GM21717 (cell line): ENCODE measurements at regions not wholly inside any gene's neighbourhood (a gene's known extent, or its start where the extent isn't known, plus 50 kb on each side); places are given as distances from the start of the nearest gene placed in this dataset.

Experiments
- ATAC-seq: cut with Tn5 transposase; IDR thresholded peaks from one replicate; pipeline ENCODE4 v1.9.1; 2021; ENCODE audit warnings: mild to moderate bottlenecking, moderate library complexity; ENCODE audit not compliant: unreplicated experiment

DNA sequence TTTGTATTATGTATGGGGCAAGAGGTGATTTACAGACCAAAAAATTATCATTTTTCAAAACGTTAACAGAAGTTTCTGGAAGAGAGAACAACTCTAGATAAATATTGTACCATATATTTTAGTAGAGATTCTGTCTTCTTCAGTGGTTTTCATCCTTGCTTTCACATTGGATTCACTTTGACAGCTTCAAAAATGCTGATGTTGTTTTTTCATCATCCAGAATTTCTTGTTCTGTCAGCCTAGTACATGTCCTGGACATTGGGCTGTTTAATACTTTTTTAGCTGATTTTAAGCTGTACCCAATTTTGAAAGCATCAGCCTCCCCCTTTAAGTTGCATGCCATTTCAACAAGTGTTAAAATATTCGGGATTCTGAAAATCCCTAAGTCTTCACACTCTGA is 711.3 kb upstream of the LRATD1 start:
- no peak for ATAC-seq

DNA sequence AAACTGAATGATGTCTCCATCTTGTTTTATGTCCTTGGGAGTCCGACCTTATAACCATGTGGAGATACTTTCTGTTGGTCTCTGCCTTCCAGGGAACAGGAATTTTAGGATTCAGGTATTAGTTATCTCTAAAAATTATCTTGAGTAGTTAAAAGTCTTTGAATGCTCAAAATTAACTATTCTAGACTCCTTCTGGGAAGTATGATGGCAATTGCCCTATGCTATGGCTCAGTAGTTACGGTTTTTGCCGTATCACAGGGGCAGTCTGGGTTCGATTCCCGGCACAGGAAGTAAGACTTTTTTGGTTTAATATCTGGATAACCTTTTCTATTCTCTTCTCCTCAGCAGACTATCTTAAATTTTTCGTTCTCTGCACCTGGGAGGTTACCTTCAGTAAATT is 708.7 kb upstream of the LRATD1 start:
- ATAC-seq = no peak

DNA sequence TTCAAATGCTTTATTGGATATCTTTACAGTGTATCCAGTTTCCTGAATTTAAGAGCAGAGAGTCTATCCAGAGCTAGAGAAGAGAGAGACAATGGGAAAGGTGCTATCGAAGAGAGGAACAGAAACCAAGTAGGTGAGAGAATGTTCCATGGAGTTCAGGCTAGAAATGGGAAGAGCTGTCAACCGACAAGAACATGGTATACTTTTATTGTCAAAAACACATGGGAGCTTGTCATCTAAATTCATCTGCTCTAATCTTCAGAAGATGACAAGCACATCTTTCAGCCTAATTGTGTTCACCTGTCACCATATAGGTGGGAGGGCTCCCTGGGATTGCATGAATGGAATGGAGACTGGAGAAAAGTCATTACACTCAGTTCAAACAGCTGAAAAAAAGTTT is 690.4 kb upstream of the LRATD1 start:
- ATAC-seq = no peak

DNA sequence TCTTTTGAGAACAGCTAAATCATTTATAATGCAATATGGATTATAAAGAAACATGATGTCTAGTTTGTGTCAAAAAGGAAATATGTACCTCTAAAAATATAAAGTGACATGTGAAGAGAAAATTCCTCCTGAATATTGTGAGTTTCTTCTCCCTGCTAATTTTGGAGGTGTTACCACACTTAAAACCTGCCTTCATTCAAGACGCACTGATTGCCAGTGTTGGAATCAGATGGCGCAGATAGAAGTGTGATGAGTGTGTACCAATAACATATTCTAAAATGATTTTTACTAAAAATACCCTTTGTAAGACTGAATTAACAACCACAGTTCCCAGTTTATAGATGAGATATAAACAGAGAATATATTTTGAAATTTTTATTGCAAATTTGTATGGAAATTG is 681.8 kb upstream of the LRATD1 start:
- ATAC-seq = no peak

DNA sequence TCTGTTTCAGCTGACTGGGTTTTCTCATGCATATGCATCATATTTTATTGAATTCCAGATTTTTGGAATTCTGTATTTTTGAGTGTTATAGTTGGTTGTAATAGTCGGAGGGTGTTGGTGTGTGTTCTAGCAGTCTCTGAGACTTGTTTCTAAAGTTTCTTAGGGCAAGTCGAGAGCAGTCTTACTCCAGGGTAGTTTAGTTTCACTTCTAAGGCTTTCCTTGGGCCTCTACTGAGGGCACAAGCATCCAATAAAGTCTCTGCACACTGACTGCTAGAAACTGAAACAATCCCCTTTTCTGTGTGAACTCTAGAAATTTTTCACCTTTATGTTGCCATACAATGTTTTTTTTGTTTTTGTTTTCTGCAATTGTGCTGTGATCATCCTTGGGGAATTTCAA is 663.7 kb upstream of the LRATD1 start:
- ATAC-seq = no peak

DNA sequence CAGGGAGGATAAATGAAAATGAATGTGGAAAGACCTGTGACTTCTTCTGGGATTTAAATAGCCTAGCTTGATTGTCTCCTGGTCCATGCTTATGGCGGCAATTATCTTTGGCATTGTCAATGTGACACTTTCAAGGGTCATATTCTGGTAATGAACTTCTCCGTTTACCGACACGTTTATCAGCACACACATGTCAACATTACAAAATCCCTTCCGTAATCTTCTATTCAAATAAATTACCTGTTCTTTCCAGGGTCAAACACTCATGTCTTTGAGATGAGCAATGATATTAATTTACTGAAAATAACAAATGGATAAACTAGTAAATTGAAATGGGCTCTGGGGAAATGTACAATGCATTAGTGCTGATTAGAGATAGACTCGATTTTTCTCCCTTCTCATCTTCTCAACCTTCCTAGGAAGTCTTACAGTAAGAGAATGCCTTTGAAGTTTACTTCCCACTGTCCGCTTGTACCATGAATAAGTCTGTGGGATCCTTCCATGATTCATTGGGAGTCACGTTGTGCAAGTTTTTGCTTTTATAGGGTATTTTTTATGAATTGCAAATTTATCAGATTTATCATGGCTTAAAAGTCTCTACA is 646.3 kb upstream of the LRATD1 start:
- no peak for ATAC-seq

DNA sequence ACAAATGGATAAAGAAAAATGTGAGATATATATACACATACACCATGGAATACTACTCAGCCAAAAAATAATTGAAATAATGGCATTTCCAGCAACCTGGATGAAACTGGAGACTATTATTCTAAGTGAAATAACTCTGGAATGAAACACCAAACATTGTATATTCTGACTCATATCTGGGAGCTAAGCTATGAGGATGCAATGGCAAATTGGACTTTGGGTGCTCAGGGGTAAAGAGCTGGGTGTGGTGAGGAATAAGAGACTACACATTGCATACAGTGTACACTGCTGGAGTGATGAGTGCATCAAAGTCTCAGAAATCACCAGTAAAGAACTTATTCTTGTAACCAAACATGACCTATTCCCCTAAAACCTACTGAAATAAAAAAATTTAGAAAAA is 636.0 kb upstream of the LRATD1 start:
- ATAC-seq = no peak

DNA sequence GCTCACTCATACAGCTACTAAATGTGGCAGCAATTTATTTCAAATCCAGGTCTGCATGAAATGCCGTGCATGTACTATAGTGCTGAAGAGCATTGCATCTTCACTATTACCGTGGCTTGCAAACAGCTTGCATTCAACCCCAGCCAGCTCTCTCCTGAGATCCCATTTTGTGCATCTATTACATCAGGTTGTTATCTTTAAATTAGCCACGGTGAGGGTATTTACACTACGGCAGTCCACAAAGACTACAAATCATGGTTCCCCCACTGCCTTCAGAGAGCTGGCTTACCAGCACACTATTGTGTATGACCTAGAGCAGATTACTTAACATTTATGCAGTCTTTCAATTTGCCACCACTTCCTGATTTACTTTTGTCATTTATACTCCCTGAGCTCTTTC is 621.3 kb upstream of the LRATD1 start:
- no peak for ATAC-seq

DNA sequence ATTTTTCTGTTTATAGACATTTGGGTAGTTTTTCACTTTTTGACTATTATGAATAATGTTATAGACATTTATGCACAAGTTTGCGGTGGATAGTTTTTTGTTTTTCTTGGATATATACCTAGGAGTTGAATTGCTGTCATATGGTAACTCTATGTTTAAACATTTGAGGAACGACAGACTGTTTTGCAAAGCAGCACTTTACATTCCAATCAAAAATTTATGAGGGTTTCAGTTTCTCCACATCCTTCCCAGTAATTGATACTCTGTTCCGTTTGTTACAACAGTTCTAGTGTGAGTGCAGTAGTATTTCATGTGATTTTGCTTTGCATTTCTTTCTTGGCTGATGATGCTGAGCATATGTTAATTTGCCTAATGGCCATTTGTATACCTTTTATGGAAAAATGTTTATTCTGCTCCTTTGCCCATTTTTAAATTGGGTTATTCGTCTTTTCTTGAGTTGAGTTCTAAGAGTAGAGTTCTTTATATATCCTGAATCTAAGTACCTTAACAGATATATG is 617.3 kb upstream of the LRATD1 start:
- ATAC-seq = no peak

DNA sequence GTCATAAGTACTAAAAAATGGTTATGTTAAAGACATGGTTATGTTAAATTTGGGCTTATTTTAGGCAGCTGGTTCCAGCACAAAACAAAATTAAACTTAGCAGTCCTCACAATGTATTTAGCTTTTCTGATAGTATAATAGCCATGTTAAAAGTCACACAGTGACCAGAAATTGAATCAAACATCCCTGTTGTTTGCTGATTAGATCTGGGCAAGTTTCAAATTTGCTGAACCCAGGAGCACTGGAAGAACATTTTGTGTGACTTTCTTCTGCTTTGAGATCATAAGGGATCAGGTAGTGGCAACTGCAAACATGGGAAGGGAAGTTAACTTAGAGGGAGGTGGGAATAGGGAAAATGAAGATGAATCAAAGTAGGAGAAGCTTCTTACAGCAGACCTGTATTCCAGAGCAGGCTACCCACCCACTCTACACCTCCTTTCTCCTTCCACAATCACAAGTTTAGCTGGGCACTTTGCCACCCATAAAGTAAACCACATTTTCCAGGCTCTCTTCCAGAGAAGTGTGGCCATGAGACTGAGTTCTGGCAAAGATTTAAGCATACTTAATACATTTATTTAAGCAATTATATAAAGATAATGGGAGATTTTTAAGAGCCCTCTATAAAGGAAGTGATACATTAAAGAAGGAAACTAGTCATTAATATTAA is 616.1 kb upstream of the LRATD1 start:
- no peak for ATAC-seq

DNA sequence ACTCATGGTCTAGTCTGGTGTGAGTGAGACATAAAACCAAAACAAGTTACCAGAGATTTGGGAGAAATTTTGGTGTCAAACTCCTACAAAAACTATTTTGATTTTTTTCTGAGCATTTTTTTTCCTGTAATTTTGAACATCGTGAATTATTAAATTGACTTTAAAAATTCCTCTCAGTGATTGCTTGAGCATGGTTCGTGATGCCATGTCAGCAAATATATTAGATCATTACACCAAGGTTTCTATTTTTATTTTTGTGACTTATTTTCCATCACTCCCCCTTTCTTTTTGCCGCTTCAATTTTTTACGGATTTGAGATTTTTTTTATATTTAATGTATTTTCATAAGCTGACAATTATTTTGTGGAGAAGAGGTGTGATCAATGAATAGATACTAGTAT is 613.9 kb upstream of the LRATD1 start:
- no peak for ATAC-seq

DNA sequence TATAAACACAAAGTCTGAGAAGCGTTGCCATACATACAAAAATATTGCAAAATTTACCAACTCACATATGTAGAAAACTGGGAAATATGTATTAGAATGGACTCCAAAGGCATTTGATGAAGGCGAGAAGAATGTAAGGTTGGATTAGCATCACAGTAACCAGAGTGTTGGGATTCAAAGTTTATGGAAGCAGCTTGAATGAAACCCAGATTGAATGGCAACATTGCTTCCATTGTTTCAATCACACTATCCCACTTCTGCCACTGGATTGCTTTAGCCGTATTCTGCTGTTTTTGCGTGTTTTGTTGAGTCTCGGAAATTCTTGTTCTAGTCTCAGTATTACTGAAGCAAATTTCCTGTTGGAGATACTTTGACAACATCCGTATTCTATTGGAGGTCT is 609.0 kb upstream of the LRATD1 start:
- no peak for ATAC-seq

DNA sequence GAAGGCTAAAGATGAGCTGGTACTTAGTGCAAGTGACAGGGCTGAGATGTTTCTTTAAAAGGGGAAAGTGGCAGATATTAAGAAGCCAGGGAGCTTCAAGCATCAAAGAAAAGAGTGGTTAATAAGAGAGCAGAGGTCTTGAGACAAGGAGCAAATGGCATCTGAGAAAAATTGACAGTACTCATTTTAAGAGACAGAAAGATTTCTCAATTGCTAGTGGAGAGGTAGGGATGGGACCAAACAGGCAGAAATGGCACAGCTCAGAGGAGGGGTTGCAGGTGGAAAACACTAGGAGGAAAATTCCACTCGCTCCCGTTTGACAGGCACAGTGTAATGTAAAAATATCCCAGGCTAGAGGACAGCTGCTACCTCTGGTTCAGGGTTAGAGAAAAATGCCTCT is 593.4 kb upstream of the LRATD1 start:
- no peak for ATAC-seq

DNA sequence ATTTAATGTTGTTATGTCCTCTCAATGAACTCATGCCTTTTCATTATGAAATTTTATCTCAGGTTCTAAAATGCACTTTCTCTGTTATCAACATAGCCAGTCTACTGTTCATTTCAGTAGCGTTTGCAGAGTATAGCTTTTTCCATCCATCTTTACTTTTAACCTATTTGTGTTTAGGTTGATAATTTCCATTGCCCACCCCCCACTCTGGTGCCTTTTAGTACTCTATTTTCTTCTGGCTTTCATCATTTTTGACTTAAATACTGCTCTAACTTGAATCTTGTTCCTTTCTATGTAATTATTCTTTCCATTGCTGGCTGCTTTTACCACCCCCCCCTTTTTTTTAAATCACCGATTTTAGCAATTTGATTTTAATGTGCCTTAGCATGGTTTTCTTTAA is 585.0 kb upstream of the LRATD1 start:
- no peak for ATAC-seq

DNA sequence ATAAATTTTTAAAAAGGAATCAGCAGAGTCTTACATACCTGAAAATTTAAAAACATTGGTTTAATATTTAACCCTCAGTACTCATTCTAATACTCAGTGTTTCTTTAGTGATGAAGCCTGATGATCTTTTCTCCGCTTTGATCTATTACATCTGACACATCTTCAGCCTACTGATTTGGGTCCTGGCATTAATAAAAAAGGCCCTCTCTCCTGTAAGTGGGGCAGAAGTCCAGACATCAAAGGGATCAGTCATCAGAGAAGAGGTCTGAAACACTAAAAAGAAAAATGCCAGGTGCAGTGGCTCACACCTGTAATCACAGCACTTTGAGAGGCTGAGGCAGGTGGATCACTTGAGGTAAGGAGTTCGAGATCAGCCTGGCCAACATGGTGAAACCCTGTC is 581.1 kb upstream of the LRATD1 start:
- ATAC-seq = no peak

DNA sequence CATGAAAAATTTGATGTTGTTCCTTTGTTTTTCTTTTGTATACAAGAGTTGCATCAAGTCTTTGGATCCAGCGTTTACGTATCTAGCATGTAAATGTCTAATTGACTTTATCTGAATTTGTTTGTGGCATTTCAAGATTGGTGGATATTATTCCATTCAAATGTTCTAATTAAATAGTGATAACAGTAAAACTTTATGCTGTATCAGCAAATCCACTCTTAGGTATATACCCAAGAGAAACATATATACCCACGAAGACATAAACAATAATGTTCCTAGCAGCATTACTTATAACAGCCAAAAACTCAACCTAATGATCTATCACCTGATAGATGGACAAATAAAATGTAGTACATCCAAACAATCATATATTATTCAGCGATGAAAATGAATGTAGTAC is 579.4 kb upstream of the LRATD1 start:
- ATAC-seq = no peak

DNA sequence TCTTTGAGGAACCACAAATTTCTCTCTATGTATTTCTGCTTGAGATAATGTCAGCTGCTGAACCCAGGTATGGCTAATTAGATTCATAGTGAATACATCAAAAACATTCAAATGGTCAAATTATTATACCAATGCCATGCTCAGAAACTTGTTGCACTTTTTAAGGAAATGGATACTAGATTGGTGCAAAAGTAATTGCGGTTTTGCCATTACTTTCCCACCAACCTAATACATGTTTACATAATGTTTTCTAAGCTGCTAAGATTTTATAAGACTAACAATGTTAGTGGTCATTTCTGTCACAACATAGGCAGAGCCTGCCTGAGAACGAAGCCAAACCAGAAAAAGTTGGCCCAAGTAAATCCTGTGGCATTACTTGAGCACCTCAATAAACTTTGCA is 568.2 kb upstream of the LRATD1 start:
- ATAC-seq = no peak

DNA sequence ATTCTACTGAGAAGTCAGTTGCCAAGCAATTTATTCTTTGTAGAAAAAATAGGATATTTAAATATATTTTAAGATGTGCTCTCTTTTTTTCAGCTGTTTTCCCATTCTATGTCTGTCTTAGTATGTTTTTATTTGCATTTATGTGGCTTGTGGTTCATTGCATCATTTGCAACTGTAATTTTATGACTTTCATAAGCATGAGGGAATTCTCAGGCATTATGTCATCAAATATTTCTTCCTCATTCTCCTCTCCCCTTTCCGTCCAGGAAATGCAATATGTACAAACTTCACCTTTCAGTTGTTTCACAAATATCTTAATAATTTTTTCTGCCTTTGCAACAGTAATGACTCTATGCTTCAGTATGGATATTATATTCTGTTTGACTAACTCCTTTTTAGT is 560.2 kb upstream of the LRATD1 start:
- ATAC-seq = no peak

DNA sequence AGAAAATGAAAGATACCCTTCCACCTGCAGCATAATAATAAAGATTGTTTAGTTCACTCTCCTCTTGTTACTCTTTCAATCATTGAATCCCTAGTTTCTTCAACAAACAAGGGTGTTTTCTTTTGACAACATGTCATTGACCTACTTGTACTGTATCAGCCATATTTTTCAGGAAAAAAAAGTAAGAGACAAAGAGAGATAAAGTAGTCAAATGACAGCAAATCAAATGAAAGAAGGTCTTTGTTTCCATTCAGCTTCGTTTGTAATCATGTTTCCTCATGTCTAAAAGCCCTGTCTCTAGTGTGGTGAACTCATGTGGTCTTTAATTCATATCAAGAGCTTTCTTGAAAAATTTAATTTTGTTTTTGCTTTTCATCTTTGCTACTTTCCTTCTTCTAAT is 557.8 kb upstream of the LRATD1 start:
- ATAC-seq = no peak

DNA sequence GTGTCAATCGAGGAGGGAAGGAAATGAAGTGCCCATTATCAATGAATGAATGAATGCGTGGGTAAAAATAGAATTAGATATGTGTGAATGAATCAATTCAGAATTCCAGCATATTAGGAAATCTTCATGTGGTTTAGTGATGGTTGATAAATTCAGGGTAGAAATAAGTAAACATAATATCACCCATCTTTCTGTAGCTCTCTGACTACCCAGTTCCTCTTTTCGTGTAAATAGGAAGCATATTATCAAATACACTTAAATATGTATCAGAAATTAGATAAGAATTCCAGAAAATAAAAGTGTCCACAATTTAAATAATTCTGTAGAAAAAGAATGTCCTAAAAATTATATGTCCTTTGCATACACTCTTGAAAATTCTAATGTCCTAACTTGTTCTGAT is 552.9 kb upstream of the LRATD1 start:
- no peak for ATAC-seq

DNA sequence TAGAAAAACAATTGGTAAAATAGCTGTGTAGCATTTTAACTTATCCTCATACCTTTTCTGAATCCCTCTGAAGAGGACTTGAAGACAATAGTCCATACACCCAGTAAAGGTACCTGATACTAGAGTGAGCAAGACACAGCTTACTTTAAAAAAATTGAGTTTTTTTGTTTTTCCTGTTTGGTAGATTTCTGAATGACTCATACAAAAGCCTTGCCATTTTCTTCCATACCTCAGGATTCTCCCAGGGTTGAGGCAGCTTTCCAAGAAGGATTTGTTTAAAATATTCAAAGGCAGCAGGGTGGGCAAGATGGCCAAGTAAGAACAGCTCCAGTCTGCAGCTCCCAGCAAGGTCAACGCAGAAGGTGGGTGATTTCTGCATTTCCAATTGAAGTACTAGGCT is 551.0 kb upstream of the LRATD1 start:
- ATAC-seq = no peak

DNA sequence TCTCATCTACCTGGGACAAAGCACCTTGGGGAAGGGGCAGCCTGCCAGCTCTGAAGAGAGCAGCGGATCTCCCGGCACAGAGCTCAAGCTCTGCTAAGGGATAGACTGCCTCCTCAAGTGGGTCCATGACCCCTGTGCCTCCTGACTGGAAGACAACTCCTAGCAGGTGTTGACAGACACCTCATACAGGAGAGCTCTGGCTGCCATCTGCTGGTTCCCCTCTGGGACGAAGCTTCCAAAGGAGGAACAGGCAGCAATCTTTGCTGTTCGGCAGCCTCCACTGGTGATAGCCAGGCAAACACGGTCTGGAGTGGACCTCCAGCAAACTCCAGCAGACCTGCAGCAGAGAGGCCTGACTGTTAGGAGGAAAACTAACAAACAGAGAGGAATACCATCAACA is 549.9 kb upstream of the LRATD1 start:
- no peak for ATAC-seq

DNA sequence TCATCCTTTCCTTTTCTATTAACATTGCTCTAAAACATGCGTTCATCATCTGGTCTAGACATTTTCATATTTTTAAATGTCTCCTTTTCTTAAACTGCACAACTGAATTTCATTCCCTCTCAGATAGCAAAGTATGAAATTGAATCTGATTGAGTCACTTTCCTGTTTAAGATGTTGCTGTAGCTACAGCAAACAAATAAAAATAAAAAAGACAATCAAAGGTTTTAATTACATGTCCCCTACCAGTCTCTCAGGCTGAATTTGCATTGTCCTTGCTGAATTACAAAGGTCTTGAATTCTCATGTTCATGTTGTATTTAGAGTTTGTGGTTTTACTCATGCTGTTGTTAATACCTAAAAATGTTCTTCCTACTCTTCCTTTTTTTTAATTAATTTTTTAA is 537.9 kb upstream of the LRATD1 start:
- no peak for ATAC-seq
